ENCODE measurements at regions not wholly inside any gene's neighbourhood (a gene's known extent, or its start where the extent isn't known, plus 50 kb on each side); places are given as distances from the start of the nearest gene placed in this dataset.

DNA sequence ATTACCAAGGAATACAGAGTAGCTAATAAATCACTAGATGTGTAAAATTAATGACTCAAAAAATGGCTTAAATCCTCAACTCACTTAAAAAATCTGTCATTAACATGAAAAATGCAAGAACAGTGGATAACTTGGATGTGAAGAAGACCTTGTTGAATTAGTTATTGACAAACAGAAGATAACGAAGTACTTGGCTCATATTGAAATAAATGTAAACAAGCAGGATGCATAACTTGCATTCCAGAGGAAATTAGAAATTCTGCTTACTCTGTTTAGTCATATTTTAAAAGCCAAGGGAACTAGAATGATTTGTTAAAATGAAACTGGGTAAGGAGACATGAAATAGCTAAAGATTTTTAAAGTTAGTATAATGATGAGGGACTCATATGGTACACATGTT, 1812.2 kb downstream of the PCDH9 start:
- no peak for TF ChIP-seq CTCF (conservative IDR thresholded peaks at IDR 0.05; ENCODE audit: low read depth in 2 of 2)
- TF ChIP-seq STAT1 (IDR thresholded peaks at IDR 0.05; ENCODE audit: unreplicated experiment), result no peak
- no peak for TF ChIP-seq POLR2AphosphoS5 (IDR thresholded peaks at IDR 0.05; ENCODE audit: low read depth)
- no peak for TF ChIP-seq EZH2phosphoT487 (IDR thresholded peaks at IDR 0.05; ENCODE audit: unreplicated experiment)
- TF ChIP-seq EZH2 (IDR thresholded peaks at IDR 0.05; ENCODE audit: low read depth, unreplicated experiment), result no peak
- no peak for TF ChIP-seq NANOG (IDR thresholded peaks at IDR 0.05; ENCODE audit: borderline replicate concordance)
- no peak for TF ChIP-seq REST (IDR thresholded peaks at IDR 0.05; ENCODE audit: unreplicated experiment)
- TF ChIP-seq CREB1 (CRISPR knock-in tag; IDR thresholded peaks at IDR 0.05; ENCODE audit: low read depth), result no peak
- TF ChIP-seq, protein P1, sequence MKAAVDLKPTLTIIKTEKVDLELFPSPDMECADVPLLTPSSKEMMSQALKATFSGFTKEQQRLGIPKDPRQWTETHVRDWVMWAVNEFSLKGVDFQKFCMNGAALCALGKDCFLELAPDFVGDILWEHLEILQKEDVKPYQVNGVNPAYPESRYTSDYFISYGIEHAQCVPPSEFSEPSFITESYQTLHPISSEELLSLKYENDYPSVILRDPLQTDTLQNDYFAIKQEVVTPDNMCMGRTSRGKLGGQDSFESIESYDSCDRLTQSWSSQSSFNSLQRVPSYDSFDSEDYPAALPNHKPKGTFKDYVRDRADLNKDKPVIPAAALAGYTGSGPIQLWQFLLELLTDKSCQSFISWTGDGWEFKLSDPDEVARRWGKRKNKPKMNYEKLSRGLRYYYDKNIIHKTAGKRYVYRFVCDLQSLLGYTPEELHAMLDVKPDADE (IDR thresholded peaks at IDR 0.05), result no peak
- no peak for TF ChIP-seq JUNB (IDR thresholded peaks at IDR 0.05; ENCODE audit: unreplicated experiment)

Measured in GM23338 (cell line).